ENCODE measurements at regions not wholly inside any gene's neighbourhood (a gene's known extent, or its start where the extent isn't known, plus 50 kb on each side); places are given as distances from the start of the nearest gene placed in this dataset.

GRCh38 chr1:82279241-82279640, 478.5 kb downstream of the ADGRL2 start:
- Histone ChIP-seq H3K36me3 (no peaks in the 10 kb centered on the region), H3K4me3 (no peak overlapping the region), H3K9me3 (no peaks in the 10 kb centered on the region), H3K27me3 (no peaks in the 10 kb centered on the region)
- no peak for DNase-seq

DNA sequence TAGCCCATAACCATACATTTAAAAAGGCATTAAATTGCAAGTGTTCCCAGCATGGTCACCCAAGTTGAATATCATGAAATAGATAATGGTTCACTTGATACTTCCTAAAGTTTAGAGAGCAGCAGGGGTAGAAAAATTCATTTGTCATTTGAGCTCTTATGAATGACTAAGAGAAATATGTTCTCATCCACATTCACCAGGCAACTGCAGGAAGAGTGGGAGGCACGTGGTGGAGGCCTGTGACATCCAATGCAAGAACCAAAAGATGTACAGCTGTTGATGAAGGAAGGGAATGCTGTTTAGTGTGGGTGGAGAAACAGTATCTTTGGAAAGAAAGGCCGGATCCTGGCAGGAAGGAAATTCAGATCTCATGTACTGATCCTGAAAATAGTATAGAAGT, 473.1 kb downstream of the ADGRL2 start:
- Histone ChIP-seq H3K4me3 (no peak overlapping the region), H3K27me3 (no peaks in the 10 kb centered on the region), H3K36me3 (no peaks in the 10 kb centered on the region), H3K9me3 (no peaks in the 10 kb centered on the region)
- no peak for DNase-seq

- DNase-seq, result peak; percentile 23
- Histone ChIP-seq H3K27me3 (no peaks in the 10 kb centered on the region), H3K36me3 (no peaks in the 10 kb centered on the region), H3K4me3 (no peak overlapping the region), H3K9me3 (no peaks in the 10 kb centered on the region)
Observed at GRCh38 chr1:82269431-82269830, 468.7 kb downstream of the ADGRL2 start.

DNA sequence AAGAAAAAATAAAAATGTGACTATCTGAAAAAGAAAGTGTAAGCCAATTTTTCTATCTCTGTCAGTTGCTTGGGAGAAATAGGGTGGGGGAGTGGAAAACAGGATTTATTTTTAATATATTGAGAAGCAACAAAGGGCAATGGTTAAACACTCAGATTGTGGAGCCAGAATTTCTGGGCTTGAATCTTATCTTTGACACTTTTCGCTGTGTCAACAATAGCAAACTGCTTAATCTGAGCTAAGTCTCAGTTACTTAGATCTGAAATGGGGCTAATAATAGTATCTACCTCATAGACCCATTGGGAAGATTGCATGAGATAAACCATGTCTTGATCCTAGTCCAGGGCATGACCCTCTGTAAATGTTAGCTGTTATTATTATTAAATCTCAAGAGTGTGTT, 468.1 kb downstream of the ADGRL2 start:
- no peak for DNase-seq
- no peak overlapping the region for H3K4me3 ChIP-seq
- H3K36me3 ChIP-seq, result no peaks in the 10 kb centered on the region
- no peaks in the 10 kb centered on the region for H3K27me3 ChIP-seq
- H3K9me3 ChIP-seq, result no peaks in the 10 kb centered on the region

DNA sequence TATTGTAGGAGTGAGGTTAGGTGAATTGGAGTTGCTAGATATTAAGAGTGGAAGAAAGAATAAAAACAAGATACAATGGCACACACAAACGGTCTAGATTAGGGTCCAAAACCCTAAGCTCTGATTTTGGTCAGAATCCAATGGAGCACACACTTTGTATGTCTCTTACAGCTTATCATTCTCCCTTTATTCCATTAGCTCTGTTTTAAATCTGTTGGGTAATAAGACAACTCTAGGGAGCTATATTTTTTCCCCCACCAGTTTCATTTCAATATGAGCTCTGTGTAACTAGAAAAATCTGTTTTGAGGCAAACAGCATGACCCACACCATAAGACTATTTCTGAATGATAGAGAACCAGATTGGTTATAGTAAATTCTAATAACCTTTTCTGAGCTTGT, 465.6 kb downstream of the ADGRL2 start:
- no peaks in the 10 kb centered on the region for H3K36me3 ChIP-seq
- H3K27me3 ChIP-seq, result no peaks in the 10 kb centered on the region
- no peaks in the 10 kb centered on the region for H3K9me3 ChIP-seq
- no peak for DNase-seq
- H3K4me3 ChIP-seq, result no peak overlapping the region

GRCh38 chr1:82265436-82265835, 464.7 kb downstream of the ADGRL2 start:
- no peak for DNase-seq
- no peak overlapping the region for H3K4me3 ChIP-seq
- no peaks in the 10 kb centered on the region for H3K27me3 ChIP-seq
- H3K36me3 ChIP-seq, result no peaks in the 10 kb centered on the region
- H3K9me3 ChIP-seq, result no peaks in the 10 kb centered on the region

- DNase-seq, result no peak
- Histone ChIP-seq H3K4me3 (no peak overlapping the region), H3K36me3 (no peaks in the 10 kb centered on the region), H3K9me3 (no peaks in the 10 kb centered on the region), H3K27me3 (no peaks in the 10 kb centered on the region)
Observed at GRCh38 chr1:82264802-82265201, 464.1 kb downstream of the ADGRL2 start.

DNA sequence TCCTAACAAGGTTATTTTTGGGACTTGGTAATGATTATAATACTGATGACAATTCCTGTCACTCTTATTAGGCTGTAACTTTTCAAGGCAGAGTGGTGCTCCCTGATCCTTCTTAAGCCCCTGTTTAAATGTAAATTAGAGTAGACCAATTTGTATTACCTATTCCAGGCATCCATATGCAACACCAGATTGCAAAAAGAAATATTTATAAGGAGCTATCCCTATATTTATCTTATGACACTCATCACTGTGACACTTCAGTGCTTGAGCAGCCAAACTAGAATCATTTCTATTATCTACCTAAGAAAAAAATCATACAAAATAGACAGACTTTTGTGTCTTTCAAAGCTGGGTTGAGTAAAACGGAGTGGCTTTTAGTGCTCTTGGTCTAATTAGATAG, 462.7 kb downstream of the ADGRL2 start:
- DNase-seq, result no peak
- Histone ChIP-seq H3K27me3 (no peaks in the 10 kb centered on the region), H3K4me3 (no peak overlapping the region), H3K36me3 (no peaks in the 10 kb centered on the region), H3K9me3 (no peaks in the 10 kb centered on the region)

DNA sequence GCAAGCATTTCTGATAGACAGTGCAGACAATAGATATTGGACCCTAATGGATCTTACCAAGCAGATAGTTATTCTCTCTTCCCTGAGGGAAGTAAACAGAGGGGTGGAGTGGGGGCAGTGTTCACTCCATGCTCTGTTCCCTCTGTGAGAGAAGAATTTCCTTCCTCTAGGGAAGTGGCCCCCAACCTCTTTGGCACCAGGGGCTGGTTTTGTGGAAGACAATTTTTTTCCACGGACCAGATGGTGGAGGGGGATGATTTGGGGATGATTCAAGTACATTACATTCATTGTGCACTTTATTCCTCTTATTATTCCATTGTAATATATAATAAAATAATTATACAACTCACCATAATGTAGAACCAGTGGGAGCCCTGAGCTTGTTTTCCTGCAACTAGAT, 459.9 kb downstream of the ADGRL2 start:
- no peak for DNase-seq
- Histone ChIP-seq H3K9me3 (no peaks in the 10 kb centered on the region), H3K4me3 (no peak overlapping the region), H3K27me3 (no peaks in the 10 kb centered on the region), H3K36me3 (no peaks in the 10 kb centered on the region)

GRCh38 chr1:82260051-82260450, 459.3 kb downstream of the ADGRL2 start:
- Histone ChIP-seq H3K36me3 (no peaks in the 10 kb centered on the region), H3K4me3 (no peak overlapping the region), H3K27me3 (no peaks in the 10 kb centered on the region), H3K9me3 (no peaks in the 10 kb centered on the region)
- DNase-seq, result no peak

DNA sequence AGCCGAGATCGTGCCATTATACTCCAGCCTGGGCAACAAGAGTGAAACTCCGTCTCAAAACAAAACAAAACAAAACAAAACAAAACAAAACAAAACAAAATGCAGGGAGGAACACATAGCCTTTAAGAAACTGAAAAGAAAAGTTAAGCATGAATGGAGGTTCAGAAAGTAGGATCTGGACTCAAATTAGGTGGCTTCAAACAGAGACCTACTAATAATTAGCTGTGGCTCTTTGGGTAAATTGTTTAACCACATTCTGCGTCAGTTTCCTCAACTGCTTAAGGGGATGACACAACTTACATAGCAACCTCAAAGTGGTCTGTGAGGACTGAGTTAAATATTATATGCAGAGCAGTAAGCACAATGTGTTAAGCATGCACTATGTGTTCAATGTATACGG, 458.2 kb downstream of the ADGRL2 start:
- no peaks in the 10 kb centered on the region for H3K9me3 ChIP-seq
- no peaks in the 10 kb centered on the region for H3K36me3 ChIP-seq
- H3K27me3 ChIP-seq, result no peaks in the 10 kb centered on the region
- no peak for DNase-seq
- H3K4me3 ChIP-seq, result no peak overlapping the region

DNA sequence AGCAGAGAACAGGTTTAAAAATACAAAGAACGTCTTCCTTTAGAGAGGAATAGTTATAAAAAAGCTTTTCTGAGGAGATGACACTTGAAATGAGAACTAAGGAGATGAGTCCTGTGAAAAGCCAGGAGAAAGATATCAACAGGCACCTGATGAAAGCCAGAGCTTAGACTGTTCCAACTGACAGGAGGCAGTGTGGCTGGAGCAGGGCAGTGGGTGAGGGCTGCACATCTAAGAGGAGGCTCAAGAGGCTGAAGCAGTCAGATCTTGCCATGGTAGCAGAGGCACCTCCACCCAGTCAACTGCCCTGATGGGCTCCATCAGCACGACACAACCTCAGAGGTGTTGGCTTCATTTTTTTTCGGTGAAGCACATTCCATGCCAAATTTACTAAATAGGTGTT, 445.3 kb downstream of the ADGRL2 start:
- DNase-seq, result no peak
- no peaks in the 10 kb centered on the region for H3K27me3 ChIP-seq
- no peaks in the 10 kb centered on the region for H3K36me3 ChIP-seq
- no peak overlapping the region for H3K4me3 ChIP-seq
- no peaks in the 10 kb centered on the region for H3K9me3 ChIP-seq

- Histone ChIP-seq H3K27me3 (no peaks in the 10 kb centered on the region), H3K36me3 (no peaks in the 10 kb centered on the region)
Observed at GRCh38 chr1:82245345-82246014, 444.7 kb downstream of the ADGRL2 start.

DNA sequence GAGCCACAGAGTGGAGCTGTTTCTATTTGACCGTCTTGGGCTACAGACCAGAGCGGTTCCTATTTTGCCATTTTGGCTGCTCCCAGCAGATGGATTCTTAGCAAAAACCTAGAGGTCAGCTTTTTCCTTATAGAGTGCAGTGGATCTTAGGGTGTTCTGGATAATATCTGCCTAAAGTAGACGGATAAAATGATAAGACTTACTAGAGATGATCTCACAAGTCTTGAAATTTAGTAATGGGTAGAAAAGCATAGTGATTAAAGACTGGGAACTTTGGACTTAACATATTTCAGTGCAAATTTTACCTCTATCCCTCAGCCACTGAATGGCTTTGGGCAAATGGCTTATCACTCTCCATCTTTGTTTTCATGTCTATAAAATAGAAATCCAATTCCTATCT, 439.8 kb downstream of the ADGRL2 start:
- no peaks in the 10 kb centered on the region for H3K27me3 ChIP-seq

More at GRCh38 chr1:82245345-82246014, 444.7 kb downstream of the ADGRL2 start:
- Histone ChIP-seq H3K9me3 (no peaks in the 10 kb centered on the region), H3K4me3 (no peak overlapping the region)
- DNase-seq, result no peak

DNA sequence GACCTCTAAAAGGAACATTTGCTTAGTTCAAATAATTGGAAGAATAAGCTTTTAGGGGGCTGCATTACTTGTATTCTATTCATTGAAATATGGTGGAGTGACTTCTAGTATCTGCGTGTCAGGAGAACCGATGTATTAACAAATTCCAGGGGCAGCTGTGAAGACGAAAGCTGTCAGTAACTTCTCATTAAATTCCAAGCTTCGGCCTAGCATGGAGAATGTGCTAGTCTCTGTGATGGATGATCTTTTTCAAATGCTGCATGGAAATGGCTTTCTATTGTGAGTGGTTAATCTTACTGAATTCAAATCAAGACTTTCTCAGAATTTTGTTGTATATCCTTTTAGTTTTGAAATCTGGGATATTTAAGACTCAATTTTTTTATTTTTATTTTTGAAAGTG, 429.9 kb downstream of the ADGRL2 start:
- Histone ChIP-seq H3K27me3 (no peaks in the 10 kb centered on the region), H3K9me3 (peaks cover 1% of the 10 kb centered on the region; the same call in 1 of the 2 replicates), H3K36me3 (no peaks in the 10 kb centered on the region), H3K4me3 (no peak overlapping the region)
- no peak for DNase-seq

More for the DNA sequence above, 439.8 kb downstream of the ADGRL2 start:
- Histone ChIP-seq H3K9me3 (no peaks in the 10 kb centered on the region), H3K36me3 (no peaks in the 10 kb centered on the region), H3K4me3 (no peak overlapping the region)
- no peak for DNase-seq

DNA sequence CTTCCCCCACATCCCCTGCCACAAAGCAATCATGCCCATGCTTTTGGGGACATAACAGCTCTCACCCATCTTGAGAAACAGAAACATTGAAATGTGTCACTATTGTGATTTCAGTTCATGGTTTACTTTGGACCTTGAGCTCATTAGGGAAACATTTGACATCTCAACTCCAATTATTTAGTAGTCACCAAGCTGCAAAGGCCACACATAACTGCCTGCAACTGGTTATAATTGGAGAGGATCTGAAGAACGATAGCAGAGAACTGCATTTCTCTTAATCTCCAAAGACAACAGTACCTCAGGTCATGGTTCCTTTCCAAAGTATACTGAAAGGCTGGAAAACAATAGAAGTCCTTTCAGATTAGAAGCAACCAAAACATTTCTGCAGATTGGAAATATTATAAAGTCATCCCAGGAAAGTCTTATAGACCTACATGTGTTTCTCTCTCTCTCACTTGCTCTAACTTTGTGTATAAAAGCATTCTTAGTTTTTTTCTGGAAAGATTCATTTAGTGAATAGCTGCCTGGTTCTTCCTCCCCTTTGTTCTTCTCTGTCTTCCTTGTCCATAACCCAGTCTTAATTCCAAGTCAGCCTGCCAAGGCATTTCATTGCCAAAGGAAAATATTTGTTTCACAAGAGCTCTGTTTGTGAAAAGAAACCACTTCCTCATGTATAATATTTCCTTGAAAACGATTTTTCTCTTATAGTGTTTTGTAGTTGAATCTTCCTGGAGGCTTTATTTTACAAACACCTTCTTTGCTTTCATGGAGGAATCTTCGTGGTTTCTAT, 426.8 kb downstream of the ADGRL2 start:
- H3K36me3 ChIP-seq, result no peaks in the 10 kb centered on the region
- H3K9me3 ChIP-seq, result no peaks in the 10 kb centered on the region
- H3K27me3 ChIP-seq, result no peaks in the 10 kb centered on the region
- no peak overlapping the region for H3K4me3 ChIP-seq
- DNase-seq, result peak; percentile 28

DNA sequence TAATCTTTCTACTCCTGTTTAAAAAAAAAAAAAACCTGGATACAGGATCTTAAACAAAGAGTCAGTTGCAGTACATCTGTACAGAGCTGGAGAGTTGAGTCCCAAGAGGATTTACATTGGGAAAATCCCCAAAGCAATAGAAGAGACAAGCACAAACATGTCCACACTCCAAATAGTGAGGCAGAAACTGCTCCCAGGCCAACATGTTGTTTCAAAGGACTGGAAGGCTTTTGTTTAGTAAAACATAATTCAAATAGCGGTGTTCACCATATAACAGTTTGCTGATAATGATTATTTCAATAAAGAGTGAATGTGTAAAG, 425.4 kb downstream of the ADGRL2 start:
- DNase-seq, result no peak
- H3K9me3 ChIP-seq, result no peaks in the 10 kb centered on the region
- H3K27me3 ChIP-seq, result no peaks in the 10 kb centered on the region
- no peak overlapping the region for H3K4me3 ChIP-seq
- H3K36me3 ChIP-seq, result no peaks in the 10 kb centered on the region

Data from MG63 (cell line).